K562 (cell line): ENCODE measurements at regions not wholly inside any gene's neighbourhood (a gene's known extent, or its start where the extent isn't known, plus 50 kb on each side); places are given as distances from the start of the nearest gene placed in this dataset.

Experiments used
- ATAC-seq: fragments of 200-7000 bp; cut with Tn5 transposase; 3 replicates; pipeline ENCODE4 v1.9.1; 2020; ENCODE audit warnings: moderate library complexity
- BruUV-seq: library from RNA; stranded (reverse); fragments of 400-500 nt; replicated peaks from 2 replicates; lab custom pipeline; 2021; lab: Mats Ljungman, UMichigan
- CTCF ChIA-PET: fragments of 300-600 bp; formaldehyde crosslinking; extraction: SDS; loops from one replicate; lab custom pipeline; 2021; ENCODE audit warnings: low intra/inter-chr PET ratio; lab: Yijun Ruan, JAX
- POLR2A ChIA-PET: fragments of 300-600, 350-650 bp; sonication (Branson Sonifier 250); formaldehyde crosslinking; extraction: SDS; loops from one replicate; lab custom pipeline; 2021; ENCODE audit warnings: antibody characterized with exemption, inconsistent platforms; lab: Yijun Ruan, JAX
- DNase-seq, 4 experiments: peaks; one replicate each; pipeline versions ENCODE4 v3.0.0 to v3.0.0-alpha.2; 2011 to 2018; ENCODE audit warnings: low spot score in 3 of 4, mixed read lengths in 3 of 4; ENCODE audit errors: extremely low read depth in 1 of 4
- FAIRE-seq: peaks from 2 replicates; lab custom pipeline; 2011; peaks lifted over from hg19 to GRCh38; lab: Jason Lieb, UNC
- H2AFZ ChIP-seq: 2 replicates; pipeline ENCODE4 v1.6.0; 2011; ENCODE audit warnings: low read depth, low read length, control low read depth, inconsistent platforms
- H3K27ac ChIP-seq: fragments of 200-600 bp; 3 replicates; pipeline ENCODE4 v1.8.0; 2011; ENCODE audit warnings: low read depth, mild to moderate bottlenecking, control low read depth, inconsistent platforms, low read length, moderate library complexity, mixed read lengths; ENCODE audit errors: extremely low read depth
- H3K27me3 ChIP-seq, 2 experiments: fragments of 300-600 bp in 1 of 2; 2 replicates in 1 of 2; 3 replicates in 1 of 2; pipeline versions ENCODE4 v1.6.0 to v1.8.0; 2011; ENCODE audit warnings: inconsistent platforms in 2 of 2, low read length in 2 of 2, mild to moderate bottlenecking in 1 of 2, mixed read lengths in 1 of 2, moderate library complexity in 1 of 2; ENCODE audit not compliant: control insufficient read depth in 2 of 2, insufficient read depth in 2 of 2
- H3K36me3 ChIP-seq: fragments of 300-600 bp; 3 replicates; pipeline ENCODE4 v1.8.0; 2011; ENCODE audit warnings: mild to moderate bottlenecking, low read length, inconsistent platforms; ENCODE audit not compliant: control insufficient read depth, insufficient read depth
- H3K4me1 ChIP-seq, 2 experiments: fragments of 200-600 bp in 1 of 2; replicated peaks in 1 of 2; 2 replicates in 1 of 2; 3 replicates in 1 of 2; pipeline versions ENCODE4 v1.5.1 to v1.8.0; 2011; ENCODE audit warnings: inconsistent platforms in 2 of 2, low read length in 2 of 2, mild to moderate bottlenecking in 1 of 2, mixed read lengths in 1 of 2, moderate library complexity in 1 of 2; ENCODE audit not compliant: control insufficient read depth in 2 of 2, insufficient read depth in 2 of 2
- H3K4me2 ChIP-seq: 2 replicates; pipeline ENCODE4 v1.6.1; 2011; ENCODE audit warnings: low read length, control low read depth, inconsistent platforms, mixed read lengths; ENCODE audit not compliant: insufficient read depth
- H3K4me3 ChIP-seq: fragments of 200-600 bp; sonication (generic), shearing (Covaris generic); 2 replicates; pipeline ENCODE4 v1.5.1; 2016; ENCODE audit warnings: control low read depth, inconsistent platforms
- H3K79me2 ChIP-seq: fragments of 200-600 bp; 3 replicates; pipeline ENCODE4 v1.8.0; 2011; ENCODE audit warnings: low read length, inconsistent platforms; ENCODE audit not compliant: control insufficient read depth, insufficient read depth
- H3K9ac ChIP-seq, 2 experiments: 2 replicates each; pipeline versions ENCODE4 v1.6.0 to v1.6.1; 2011; ENCODE audit warnings: low read depth in 2 of 2, low read length in 2 of 2, control low read depth in 1 of 2, inconsistent platforms in 1 of 2, mild to moderate bottlenecking in 1 of 2, mixed read lengths in 1 of 2; ENCODE audit not compliant: insufficient read depth in 1 of 2
- H3K9me1 ChIP-seq: one replicate; pipeline ENCODE4 v1.6.0; 2011; ENCODE audit warnings: inconsistent platforms, mild to moderate bottlenecking, low read length, moderate library complexity; ENCODE audit not compliant: control insufficient read depth, insufficient read depth
- H3K9me3 ChIP-seq: replicated peaks from 2 replicates; pipeline ENCODE4 v1.5.1; 2011; ENCODE audit warnings: low read depth, low read length, inconsistent platforms; ENCODE audit not compliant: control insufficient read depth, insufficient read depth
- H4K20me1 ChIP-seq: replicated peaks from 2 replicates; pipeline ENCODE4 v1.6.1; 2011; ENCODE audit warnings: low read length, inconsistent platforms, mixed read lengths; ENCODE audit not compliant: control insufficient read depth, insufficient read depth
- BHLHE40 ChIP-seq: IDR thresholded peaks from 2 replicates; pipeline ENCODE4 v1.6.1; 2011; ENCODE audit warnings: low read length, improper control_type of control experiment
- CAMTA2 ChIP-seq: fragments of 250-450 bp; sonication (Bioruptor Pico); conservative IDR thresholded peaks from 2 replicates; pipeline ENCODE4 v1.5.1; 2022
- CXXC5 ChIP-seq: fragments of 250-450 bp; sonication (Bioruptor Pico); IDR thresholded peaks from 2 replicates; pipeline ENCODE4 v1.8.0; 2022; ENCODE audit warnings: inconsistent platforms, mild to moderate bottlenecking, moderate library complexity
- GABPB1 ChIP-seq: sonication (generic); formaldehyde crosslinking; IDR thresholded peaks from 2 replicates; pipeline ENCODE4 v1.8.0; 2022; ENCODE audit warnings: mild to moderate bottlenecking, missing genetic modification reagents
- KAT8 ChIP-seq: fragments of 450-650 bp; IDR thresholded peaks from 2 replicates; pipeline ENCODE4 v1.6.1; 2016; ENCODE audit warnings: low read depth, mild to moderate bottlenecking
- MCM7 ChIP-seq, 2 experiments: fragments of 450-650 bp; IDR thresholded peaks; 2 replicates each; pipeline ENCODE4 v1.6.1; 2016 to 2018
- MLLT1 ChIP-seq, 2 experiments: fragments of 450-650 bp; IDR thresholded peaks; 2 replicates each; pipeline ENCODE4 v1.6.1; 2016
- MXI1 ChIP-seq: IDR thresholded peaks from 2 replicates; pipeline ENCODE4 v1.6.1; 2011; ENCODE audit warnings: low read depth, mild to moderate bottlenecking, improper control_type of control experiment, low read length
- SMAD4 ChIP-seq: fragments of 250-450 bp; sonication (Bioruptor Pico); conservative IDR thresholded peaks from 2 replicates; pipeline ENCODE4 v1.8.0; 2021; ENCODE audit warnings: inconsistent platforms, mild to moderate bottlenecking, moderate library complexity
- XRCC3 ChIP-seq: fragments of 450-650 bp; IDR thresholded peaks from 2 replicates; pipeline ENCODE4 v1.6.1; 2017; ENCODE audit warnings: mild to moderate bottlenecking, moderate library complexity
- XRCC4 ChIP-seq: IDR thresholded peaks from one replicate; pipeline ENCODE4 v1.6.1; 2011; ENCODE audit not compliant: insufficient read depth, insufficient read length; ENCODE audit errors: extremely low read depth
- XRCC5 ChIP-seq: fragments of 200-400 bp; formaldehyde crosslinking; IDR thresholded peaks from 2 replicates; pipeline ENCODE4 v1.6.1; 2017; ENCODE audit warnings: low read depth, mild to moderate bottlenecking, low read length
- ZNF133 ChIP-seq: fragments of 250-450 bp; sonication (Bioruptor Pico); IDR thresholded peaks from 2 replicates; pipeline ENCODE4 v1.4.0; 2020; ENCODE audit warnings: mild to moderate bottlenecking
- WGBS: fragments of 100-300 bp; shearing (Covaris generic); methylation state at CpG from one replicate; pipeline ENCODE4 v1.1.6; 2016; ENCODE audit warnings: low coverage, mixed read lengths; ENCODE audit not compliant: insufficient coverage; ENCODE audit errors: missing lambda C conversion rate; 5-methylcytosine and 5-hydroxymethylcytosine counted together
- in situ Hi-C: fragments of 300-500 bp; cut with MboI; formaldehyde crosslinking; loops from 4 replicates; pipeline ENCODE4 v1.15.0; 2018; ENCODE audit warnings: inconsistent platforms, mixed read lengths
- intact Hi-C: fragments of 100-400 bp; cut with micrococcal nuclease; formaldehyde crosslinking; loops from 2 replicates; pipeline ENCODE4 v1.14.2; 2022
- TF ChIP-seq, protein P1 (sequence below): IDR thresholded peaks from 3 replicates; pipeline ENCODE4 v1.6.1; 2011; ENCODE audit warnings: borderline replicate concordance, mild to moderate bottlenecking, moderate library complexity; ENCODE audit not compliant: insufficient read length; ENCODE audit errors: extremely low read depth

GRCh38 chr5:109996246-109996645 is 306.5 kb downstream of the MAN2A1 start:
- no peak overlapping the region for H3K27ac ChIP-seq
- no peak overlapping the region for H3K4me2 ChIP-seq
- no peaks in the 10 kb centered on the region for H3K36me3 ChIP-seq
- CTCF ChIA-PET, result no interaction called here
- intact Hi-C loops, result no loop called here
- no peaks in the 10 kb centered on the region for H3K9me1 ChIP-seq
- ATAC-seq (no peak), DNase-seq (no peak), FAIRE-seq (no peak)
- H4K20me1 ChIP-seq, result no peaks in the 10 kb centered on the region
- no peaks in the 10 kb centered on the region for H3K4me1 ChIP-seq
- WGBS, result 0% methylated on average over 2 of the region's 2 CpGs
- TF ChIP-seq GABPB1 (CRISPR knock-in tag) (no peak), KAT8 (no peak), MLLT1 (IDR thresholded peaks at IDR 0.05) (no peak)
- no TSS peak for BruUV-seq
- no peak overlapping the region for H3K4me3 ChIP-seq
- no peak overlapping the region for H3K9ac ChIP-seq
- H3K27me3 ChIP-seq, result no peaks in the 10 kb centered on the region
- in situ Hi-C loops, result no loop called here
- POLR2A ChIA-PET, result no interaction called here
- H3K9me3 ChIP-seq, result no peaks in the 10 kb centered on the region
- H3K79me2 ChIP-seq, result no peaks in the 10 kb centered on the region
- no peak overlapping the region for H2AFZ ChIP-seq

GRCh38 chr5:109997161-109997560 is 307.4 kb downstream of the MAN2A1 start:
- Histone ChIP-seq H2AFZ (no peak overlapping the region), H3K9me1 (no peaks in the 10 kb centered on the region), H3K27ac (no peak overlapping the region), H3K36me3 (no peaks in the 10 kb centered on the region), H3K4me1 (no peaks in the 10 kb centered on the region), H3K27me3 (no peaks in the 10 kb centered on the region), H3K9me3 (no peaks in the 10 kb centered on the region), H3K4me3 (no peak overlapping the region), H3K9ac (no peak overlapping the region), H3K79me2 (no peaks in the 10 kb centered on the region), H3K4me2 (no peak overlapping the region), H4K20me1 (no peaks in the 10 kb centered on the region)
- ATAC-seq, result no peak
- ChIA-PET CTCF (no interaction called here), POLR2A (no interaction called here)
- DNase-seq, result no peak
- intact Hi-C loops, result no loop called here
- no TSS peak for BruUV-seq
- in situ Hi-C loops, result no loop called here
- 0% methylated on average over 3 of the region's 3 CpGs for WGBS
- no peak for FAIRE-seq
- TF ChIP-seq CAMTA2 (CRISPR knock-in tag) (no peak), XRCC5 (no peak), ZNF133 (CRISPR knock-in tag) (no peak), XRCC3 (no peak), CXXC5 (CRISPR knock-in tag) (no peak), XRCC4 (no peak), MCM7 (IDR thresholded peaks at IDR 0.05) (no peak), BHLHE40 (no peak), SMAD4 (CRISPR knock-in tag) (no peak), MXI1 (no peak)
- TF ChIP-seq, protein P1, sequence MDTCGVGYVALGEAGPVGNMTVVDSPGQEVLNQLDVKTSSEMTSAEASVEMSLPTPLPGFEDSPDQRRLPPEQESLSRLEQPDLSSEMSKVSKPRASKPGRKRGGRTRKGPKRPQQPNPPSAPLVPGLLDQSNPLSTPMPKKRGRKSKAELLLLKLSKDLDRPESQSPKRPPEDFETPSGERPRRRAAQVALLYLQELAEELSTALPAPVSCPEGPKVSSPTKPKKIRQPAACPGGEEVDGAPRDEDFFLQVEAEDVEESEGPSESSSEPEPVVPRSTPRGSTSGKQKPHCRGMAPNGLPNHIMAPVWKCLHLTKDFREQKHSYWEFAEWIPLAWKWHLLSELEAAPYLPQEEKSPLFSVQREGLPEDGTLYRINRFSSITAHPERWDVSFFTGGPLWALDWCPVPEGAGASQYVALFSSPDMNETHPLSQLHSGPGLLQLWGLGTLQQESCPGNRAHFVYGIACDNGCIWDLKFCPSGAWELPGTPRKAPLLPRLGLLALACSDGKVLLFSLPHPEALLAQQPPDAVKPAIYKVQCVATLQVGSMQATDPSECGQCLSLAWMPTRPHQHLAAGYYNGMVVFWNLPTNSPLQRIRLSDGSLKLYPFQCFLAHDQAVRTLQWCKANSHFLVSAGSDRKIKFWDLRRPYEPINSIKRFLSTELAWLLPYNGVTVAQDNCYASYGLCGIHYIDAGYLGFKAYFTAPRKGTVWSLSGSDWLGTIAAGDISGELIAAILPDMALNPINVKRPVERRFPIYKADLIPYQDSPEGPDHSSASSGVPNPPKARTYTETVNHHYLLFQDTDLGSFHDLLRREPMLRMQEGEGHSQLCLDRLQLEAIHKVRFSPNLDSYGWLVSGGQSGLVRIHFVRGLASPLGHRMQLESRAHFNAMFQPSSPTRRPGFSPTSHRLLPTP, result no peak
